NCI-H526 treated with DMSO at 0.1 percent for 48 hours (cell line): ENCODE measurements at regions not wholly inside any gene's neighbourhood (a gene's known extent, or its start where the extent isn't known, plus 50 kb on each side); places are given as distances from the start of the nearest gene placed in this dataset.

ENCODE experiments used
- DNase-seq: peaks from one replicate; lab custom pipeline; 2025; lab: John Stamatoyannopoulos, UW

GRCh38 chr10:123494301-123494808 is 171.8 kb upstream of the GPR26 start:
- DNase-seq, result no peak

DNA sequence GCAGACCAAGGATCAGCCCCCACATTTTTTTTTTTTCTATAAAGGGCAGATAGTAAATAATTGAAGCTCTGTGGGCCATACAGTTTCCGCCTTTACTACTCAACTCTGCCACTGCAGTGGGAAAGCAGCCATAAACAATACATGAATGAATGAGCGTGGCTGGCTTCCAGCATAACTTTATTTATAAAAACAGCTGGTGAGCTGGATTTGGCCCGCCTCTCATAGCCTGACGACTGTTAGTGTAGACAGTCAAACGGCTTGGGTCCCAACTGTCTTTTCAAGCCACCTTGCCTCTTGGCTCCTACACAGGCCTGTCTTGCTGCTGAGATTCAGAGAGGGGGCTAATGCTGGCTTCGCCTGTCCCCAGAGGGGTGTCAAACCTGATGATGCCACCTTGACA is 169.8 kb upstream of the GPR26 start:
- no peak for DNase-seq

DNA sequence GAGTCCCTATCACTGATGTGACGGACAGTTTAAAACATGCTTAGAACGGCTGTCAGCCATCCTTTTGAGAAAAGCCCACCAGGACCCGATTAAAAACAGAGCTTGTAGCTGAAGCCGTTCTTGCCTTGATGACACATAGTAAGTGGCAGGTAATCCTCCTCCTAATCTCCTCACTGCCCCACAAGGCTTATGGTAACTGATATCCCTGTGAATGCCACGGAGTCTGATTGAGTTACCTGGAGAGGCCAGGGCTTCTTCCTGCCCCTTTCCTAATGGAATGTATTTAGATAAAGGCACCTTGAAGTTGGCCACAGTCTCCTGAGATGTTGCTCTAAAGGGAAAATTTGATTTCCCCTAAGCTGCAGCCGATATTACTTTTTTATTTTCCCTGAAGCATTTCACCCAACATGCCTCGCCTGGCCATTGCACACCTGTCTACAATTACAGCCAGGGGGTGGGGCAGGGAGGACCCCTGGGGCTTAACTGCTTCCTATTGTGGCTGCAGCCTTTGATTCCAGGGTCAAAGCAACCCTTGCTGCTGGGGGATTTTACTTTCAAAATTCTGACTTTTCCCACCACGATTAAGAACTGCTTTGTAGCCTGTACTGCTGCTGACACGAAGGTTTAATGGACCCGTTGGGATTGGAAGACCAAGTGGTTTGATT is 169.0 kb upstream of the GPR26 start:
- DNase-seq, result peak; percentile 71

DNA sequence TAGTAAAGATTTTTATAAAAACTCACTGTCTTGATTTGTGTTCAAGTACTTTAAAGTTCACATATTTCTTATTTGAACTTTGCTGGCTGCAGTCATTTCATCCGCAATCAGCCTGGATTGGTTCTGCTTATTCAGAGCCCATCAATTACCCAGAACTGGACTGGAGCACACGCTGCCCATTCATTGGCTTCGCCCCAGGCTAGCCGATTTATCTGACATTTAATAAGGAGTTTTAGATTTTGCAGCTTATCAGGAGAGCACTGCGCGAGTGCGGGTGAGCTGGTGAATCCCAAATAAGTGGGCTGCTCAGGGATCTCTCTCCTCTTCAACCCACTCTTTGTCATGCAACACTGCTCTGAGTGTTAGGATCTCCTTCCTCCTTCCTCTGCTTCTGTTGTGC is 166.0 kb upstream of the GPR26 start:
- DNase-seq, result no peak

DNA sequence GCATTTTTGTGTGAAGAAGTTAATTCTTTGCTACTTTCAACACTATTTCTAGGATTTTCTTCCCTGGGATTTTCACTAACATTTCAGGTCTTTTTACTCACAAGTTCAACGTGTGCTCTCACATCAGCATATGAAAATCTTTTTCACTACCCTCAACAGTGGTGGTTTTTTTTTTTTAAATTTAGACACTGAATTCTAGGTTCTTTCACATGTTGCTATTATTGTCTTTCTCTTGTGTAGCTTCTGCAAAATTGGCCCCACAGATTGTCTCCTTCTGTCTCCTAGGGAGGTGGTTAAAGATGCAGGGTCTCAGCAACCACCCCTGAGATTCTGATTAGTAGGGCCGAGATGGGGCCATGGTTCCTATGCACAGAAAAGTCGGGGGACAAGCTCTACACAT is 165.0 kb upstream of the GPR26 start:
- no peak for DNase-seq

DNA sequence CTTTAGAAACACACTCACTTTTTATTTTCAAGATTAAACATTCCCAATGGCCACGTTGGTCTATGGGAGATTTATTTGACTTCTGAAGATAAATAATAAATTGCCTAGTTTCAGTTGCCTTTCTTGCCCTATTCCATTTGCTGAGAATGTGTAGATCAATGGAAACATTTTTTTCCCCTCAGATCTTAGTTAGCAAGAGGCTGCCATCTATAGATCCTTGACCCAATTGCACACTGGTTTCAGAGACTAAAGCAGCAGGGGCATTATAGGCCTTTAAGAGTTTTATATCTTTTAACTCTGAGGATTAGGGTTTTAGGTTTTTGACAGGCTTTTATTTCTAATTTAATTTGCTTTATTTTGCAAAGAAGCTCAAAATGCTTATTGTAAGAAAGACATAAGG is 163.2 kb upstream of the GPR26 start:
- DNase-seq, result peak; percentile 65

- no peak for DNase-seq
Measured at GRCh38 chr10:123506455-123506854, 159.7 kb upstream of the GPR26 start.

GRCh38 chr10:123507298-123507697 is 158.9 kb upstream of the GPR26 start:
- DNase-seq, result peak; percentile 57

GRCh38 chr10:123509338-123509737 is 156.8 kb upstream of the GPR26 start:
- DNase-seq, result no peak

- DNase-seq, result peak; percentile 95
Measured at GRCh38 chr10:123512901-123513775, 153.0 kb upstream of the GPR26 start.

- DNase-seq, result no peak
Measured at GRCh38 chr10:123513870-123514269, 152.3 kb upstream of the GPR26 start.

- DNase-seq, result no peak
Measured at GRCh38 chr10:123514996-123515395, 151.2 kb upstream of the GPR26 start.

DNA sequence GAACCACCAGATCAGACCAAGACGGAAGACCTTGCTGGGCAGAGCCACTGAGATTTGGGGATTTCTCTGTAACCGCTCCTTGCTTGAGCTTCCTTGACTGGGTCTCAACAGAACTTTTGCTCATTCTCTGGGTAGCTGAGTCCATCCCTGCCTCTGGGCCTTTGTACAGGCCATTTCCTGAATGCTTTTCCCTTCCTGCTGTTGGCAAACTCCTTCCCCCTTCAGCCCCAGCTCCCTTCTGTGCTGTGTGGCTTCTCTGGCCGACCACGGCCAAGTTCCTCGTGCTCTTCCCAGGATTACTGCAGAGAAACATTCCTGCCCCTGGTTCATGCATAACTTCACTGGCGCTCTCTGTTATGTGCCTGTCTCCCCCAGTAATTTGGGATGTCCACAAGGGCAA is 150.5 kb upstream of the GPR26 start:
- no peak for DNase-seq

GRCh38 chr10:123516291-123516690 is 149.9 kb upstream of the GPR26 start:
- DNase-seq, result no peak

DNA sequence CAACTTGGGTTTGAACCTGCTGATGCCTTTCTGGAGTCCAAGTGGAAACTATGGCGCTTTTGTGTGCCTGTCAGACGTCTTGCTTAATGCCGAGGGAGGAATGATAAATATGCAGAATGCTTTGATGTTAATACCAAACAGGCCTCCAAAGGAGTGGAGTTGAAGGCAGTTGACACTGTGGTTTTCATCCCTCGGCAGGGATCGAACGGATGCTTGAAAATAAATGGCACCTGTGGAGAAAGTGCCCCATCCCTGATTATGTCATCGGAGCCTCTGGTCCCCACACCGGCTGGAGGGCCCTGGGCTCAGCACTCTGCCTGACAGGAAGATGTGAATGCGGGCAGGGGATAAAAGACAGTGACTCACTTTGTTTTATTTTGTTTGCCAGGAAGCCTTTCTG is 148.7 kb upstream of the GPR26 start:
- DNase-seq, result no peak

DNA sequence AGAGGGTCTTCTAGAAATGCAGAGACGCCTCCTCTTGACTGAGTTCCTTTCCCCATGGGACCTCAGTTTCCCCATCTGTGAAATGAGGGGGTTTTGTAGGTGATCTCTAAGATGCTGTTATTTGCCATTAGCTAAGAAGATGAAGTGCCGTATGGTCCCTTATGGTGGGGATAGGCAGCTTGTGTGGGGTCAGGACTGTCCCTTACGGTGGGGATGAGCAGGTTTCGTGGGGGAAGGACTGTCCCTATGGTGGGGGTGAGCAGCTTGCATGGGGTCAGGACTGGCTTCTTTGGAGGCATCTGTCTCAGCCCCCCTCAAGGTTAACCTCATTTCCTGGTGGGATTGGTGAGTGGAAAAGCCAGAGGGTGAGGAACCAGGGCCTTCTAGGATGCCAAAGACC is 148.3 kb upstream of the GPR26 start:
- DNase-seq, result no peak

DNA sequence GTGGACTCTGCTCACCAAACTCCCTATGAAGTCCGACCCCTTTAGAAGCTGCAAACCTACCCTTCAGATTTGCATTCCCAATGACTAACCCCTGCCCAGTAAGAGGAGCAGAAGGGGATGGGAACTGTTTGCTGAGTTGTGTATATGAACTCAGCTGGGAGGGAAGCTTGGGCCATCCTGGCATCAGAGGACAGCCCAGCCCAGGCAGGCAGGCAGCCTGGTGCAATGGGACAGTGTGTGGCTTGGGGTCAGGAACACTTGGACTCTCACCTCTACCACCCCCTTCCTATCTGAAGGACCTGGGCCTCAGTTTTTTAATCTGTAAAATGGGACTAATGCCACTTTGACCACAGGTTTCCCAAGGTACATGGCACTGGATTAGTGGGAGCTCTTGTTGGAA is 147.4 kb upstream of the GPR26 start:
- peak; percentile 38 for DNase-seq

DNA sequence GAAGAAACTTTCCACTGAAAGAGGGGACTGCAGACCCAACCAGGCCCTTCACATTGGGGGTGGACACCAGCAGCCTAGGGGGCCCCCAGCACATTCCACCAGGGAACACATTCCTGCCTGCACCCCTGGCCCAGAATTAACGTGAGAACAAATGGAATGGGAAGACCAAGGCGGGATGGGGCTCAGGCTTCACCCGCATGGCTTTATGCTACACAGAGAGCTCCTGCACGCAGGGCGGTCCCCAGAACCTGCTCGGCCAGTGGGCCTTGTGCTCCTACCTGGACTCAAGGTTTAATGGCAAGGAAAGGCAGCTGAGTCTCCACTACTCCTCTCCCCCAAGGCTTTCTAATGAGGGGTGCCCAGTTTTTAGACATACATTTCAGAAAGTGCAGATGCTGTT is 146.3 kb upstream of the GPR26 start:
- DNase-seq, result no peak

DNA sequence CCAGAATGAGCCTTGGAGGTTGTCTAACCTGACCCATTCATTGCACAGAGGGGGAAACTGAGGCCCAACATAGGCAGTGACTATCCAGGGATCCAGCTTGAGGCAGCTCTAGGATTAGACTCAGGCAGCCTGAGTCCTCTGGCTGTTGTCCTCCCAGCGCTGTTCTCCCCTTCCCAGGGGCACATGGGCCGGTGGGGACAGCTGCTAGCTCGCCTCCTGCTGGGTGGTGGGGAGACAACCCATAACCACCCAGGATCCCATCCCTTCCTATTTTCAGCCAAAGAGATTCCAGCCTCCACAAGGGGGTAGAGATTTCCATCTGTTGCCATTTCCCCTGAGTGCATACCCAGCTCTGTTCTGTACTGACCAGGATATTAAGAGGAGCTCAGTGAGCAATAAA is 145.1 kb upstream of the GPR26 start:
- DNase-seq, result no peak

GRCh38 chr10:123521556-123521955 is 144.6 kb upstream of the GPR26 start:
- DNase-seq, result no peak

DNA sequence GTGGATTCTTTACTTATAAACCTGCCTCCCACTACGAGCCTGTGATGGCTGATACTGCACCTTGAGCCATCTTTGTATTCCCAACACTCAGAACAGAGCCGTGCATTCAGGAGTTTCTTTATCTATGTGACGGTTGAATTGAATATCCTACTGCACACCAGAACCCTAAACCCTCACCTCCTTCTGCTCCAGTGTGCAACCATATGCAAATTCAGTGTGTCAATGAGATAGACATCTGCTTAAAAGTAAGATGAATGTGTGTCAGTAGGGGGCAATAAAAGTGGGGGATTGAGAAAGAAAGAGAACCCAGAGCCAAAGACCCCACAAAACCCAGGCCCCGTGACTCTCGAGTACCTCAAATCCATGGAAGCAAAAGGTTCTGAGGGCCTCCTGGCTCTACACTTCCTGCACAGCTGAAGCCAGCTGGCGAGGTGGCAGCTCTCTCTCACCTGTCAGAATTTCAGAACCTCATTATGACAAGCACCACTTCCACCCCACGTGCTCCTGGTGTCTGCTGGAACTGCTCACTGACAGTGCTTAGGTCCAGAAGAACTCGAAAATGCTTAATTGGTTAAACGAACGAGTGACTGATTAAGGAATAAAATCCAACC is 143.3 kb upstream of the GPR26 start:
- peak; percentile 78 for DNase-seq

DNA sequence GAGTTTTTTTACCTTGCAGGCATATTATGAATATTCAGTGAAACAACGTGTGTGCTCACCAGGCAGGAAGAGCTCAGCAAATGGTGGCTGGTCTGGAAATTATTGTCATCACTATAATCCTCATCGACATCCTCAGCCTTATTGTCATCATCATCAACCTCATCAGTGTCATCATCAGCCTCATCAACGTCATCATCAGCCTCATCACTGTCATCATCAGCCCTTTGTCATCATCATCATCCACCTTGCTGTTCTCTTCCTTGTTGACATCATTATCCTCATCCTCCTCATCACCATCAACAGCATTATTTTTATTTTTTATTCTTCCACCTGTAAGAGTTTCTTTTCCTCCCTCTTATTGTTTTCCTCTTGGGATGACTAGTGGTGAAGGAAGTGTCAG is 142.3 kb upstream of the GPR26 start:
- no peak for DNase-seq
